Epithelial cell of proximal tubule (primary cell): ENCODE measurements at regions not wholly inside any gene's neighbourhood (a gene's known extent, or its start where the extent isn't known, plus 50 kb on each side); places are given as distances from the start of the nearest gene placed in this dataset.
A peak's percentile ranks its signal among the peaks of the same experiment; 100 is the strongest.

ENCODE experiments used
- DNase-seq: peaks from one replicate; pipeline ENCODE4 v3.0.0-alpha.2; 2011; ENCODE audit warnings: low read depth
- H3K4me3 ChIP-seq: 2 replicates; pipeline ENCODE4 v1.5.1; 2011; ENCODE audit warnings: low read depth, mild to moderate bottlenecking, low read length
- TF ChIP-seq, protein P1 (sequence below): conservative IDR thresholded peaks from 2 replicates; pipeline ENCODE4 v1.5.1; 2012; ENCODE audit warnings: low read depth, mild to moderate bottlenecking, low read length

DNA sequence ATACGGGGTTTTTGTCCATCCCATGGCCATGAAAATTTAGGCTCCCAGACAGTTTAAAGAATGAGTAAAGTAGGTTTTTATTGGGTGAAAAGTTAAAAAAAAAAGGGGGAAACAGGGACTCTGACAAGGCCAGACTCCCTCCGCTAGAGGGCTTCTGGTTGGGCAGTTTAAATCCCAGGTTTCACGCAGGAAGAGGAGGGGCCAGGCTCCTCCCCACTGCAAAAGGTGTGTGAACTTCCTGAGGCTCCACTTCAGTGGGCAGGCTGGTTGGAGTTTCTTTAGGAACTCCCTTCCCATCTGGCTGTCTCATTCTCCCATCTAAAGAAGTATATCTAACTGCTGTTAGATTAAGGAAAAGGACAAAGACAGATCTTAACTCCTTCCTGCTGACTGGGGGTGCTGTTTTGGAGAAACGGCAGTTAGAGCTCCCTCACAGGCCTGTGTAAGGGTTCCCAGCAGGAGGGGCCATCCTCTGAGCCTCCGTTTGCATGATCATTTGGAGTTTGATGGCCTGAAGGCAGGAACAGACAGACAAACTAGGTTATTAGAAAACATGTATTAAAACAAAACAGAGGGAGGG, 1160.7 kb downstream of the CNTNAP5 start:
- TF ChIP-seq, protein P1, sequence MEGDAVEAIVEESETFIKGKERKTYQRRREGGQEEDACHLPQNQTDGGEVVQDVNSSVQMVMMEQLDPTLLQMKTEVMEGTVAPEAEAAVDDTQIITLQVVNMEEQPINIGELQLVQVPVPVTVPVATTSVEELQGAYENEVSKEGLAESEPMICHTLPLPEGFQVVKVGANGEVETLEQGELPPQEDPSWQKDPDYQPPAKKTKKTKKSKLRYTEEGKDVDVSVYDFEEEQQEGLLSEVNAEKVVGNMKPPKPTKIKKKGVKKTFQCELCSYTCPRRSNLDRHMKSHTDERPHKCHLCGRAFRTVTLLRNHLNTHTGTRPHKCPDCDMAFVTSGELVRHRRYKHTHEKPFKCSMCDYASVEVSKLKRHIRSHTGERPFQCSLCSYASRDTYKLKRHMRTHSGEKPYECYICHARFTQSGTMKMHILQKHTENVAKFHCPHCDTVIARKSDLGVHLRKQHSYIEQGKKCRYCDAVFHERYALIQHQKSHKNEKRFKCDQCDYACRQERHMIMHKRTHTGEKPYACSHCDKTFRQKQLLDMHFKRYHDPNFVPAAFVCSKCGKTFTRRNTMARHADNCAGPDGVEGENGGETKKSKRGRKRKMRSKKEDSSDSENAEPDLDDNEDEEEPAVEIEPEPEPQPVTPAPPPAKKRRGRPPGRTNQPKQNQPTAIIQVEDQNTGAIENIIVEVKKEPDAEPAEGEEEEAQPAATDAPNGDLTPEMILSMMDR: no peak
- no peak for DNase-seq
- no peak overlapping the region for H3K4me3 ChIP-seq

DNA sequence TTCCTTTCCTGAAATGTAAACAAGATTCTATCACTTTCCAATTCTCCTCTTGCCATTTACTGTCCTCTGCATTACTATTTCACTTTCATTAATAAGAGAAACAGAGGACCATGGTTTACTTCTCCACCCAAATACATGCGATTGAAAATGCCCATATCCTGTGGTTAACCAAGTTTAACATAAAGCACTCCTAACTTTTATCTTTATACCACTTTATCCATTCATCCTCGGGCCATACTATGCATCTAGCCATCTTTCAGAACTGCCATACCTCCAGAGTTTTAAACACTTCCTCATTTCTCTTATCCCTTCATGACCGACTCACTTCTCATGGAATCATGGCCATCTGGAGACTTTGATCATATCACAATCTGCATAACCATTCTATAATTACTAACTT, 1182.3 kb downstream of the CNTNAP5 start:
- TF ChIP-seq, protein P1: no peak
- H3K4me3 ChIP-seq: no peak overlapping the region
- DNase-seq: no peak

DNA sequence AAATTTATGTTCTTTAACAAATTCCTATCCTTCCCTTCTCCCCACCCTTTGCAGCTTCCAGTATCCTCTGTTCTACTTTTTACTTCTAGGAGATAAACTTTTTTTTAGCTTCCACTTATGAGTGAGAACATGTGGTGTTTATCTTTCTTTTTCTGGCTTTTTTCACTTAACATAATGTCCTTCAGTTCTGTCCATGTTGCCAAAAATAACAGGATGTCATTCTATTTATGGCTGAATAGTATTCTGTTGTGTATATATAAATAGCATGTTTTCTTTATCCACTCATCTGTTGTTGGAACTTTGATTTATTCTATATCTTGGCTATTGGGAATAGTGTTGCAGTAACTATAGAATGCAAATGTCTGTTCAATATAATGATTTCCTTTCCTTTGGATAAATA, 1191.2 kb downstream of the CNTNAP5 start:
- no peak for DNase-seq
- TF ChIP-seq, protein P1: no peak
- no peak overlapping the region for H3K4me3 ChIP-seq

DNA sequence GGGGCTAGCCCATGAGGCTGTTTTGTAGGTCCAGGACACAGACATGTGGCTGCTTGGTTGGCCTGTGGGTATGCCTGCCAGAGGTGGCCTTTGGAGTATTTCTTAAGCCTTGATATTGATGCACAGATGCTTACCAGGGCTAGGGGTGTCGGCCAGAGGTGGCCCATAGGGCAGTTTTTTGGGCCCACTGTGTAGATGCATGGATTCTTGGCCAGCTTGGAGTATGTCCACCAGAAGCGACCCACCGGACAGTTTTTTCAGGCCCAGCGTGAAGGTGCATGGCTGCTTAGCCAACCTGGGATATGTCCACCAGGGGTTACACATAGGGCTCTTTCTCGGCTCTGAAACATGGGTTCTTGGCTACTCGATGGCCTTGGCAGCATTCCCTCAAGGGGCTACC, 1199.1 kb downstream of the CNTNAP5 start:
- no peak for DNase-seq
- TF ChIP-seq, protein P1: no peak

DNA sequence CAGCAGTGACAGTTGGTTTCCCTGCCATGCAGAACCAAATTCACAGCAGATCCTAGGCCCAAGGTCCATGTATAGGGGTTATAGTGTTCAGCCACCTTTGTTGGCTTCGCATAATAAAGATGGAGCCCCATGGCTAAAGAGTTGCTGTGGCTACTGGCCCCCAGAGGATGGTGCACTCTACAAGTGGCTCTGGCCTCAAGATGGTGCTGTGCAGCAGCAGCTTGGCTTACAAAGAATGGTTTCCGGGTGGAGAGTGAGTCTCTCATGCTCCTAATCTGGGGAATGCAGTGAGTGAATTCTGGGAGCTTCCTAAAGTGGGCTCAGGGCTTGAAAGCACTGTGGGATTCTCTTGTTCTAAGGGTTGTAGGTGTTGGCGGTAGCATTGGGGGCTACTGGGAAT, 1199.7 kb downstream of the CNTNAP5 start:
- TF ChIP-seq, protein P1: no peak
- no peak overlapping the region for H3K4me3 ChIP-seq

More for the DNA sequence above, 1199.1 kb downstream of the CNTNAP5 start:
- no peak overlapping the region for H3K4me3 ChIP-seq

DNA sequence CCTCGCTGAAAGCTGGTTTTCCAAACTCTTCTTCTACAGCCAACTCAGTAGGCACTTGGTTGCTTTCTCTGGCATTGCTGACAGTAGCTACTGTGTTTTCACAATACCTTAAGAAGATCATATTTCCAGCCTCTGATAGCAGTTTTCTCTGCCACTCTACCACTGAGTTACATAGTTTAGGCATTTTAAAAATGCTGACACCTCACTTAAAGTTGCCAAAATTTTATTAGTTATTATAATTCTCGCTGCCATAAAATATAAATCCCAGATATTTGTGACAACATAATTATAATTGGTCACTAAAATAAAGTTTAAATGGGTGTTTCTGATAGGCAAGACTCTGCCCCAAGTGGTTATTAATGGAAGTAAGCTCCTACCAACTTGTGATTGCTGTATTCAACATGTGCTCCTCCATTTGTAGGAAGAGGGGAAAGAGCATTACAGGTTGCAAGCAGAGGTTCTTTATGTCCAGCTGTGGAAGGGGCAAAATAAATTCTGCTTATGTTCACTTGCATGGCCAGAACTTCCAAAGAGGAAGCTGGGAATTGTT, 1202.8 kb downstream of the CNTNAP5 start:
- H3K4me3 ChIP-seq: no peak overlapping the region
- TF ChIP-seq, protein P1: peak; percentile 33
- no peak for DNase-seq

More for the DNA sequence above, 1199.7 kb downstream of the CNTNAP5 start:
- no peak for DNase-seq

DNA sequence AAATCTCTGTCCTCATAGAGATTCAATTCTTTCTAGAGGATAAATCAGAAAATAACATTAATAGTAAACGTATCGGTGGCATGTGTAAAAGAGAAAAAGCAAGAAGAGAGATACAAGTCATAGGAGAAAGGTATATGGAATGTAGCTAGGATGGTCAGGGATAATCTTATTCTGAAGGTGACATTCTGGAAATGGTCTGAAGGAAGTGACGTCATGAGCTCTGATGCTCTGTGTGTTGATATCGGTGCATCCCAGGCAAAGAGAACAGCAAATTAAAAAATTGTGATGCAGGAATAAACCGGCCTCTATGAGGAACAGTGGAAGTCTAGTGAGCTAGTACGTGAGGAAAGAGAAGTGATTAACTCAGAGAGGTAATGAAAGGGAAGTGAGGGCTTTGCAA, 1215.8 kb downstream of the CNTNAP5 start:
- TF ChIP-seq, protein P1: no peak
- DNase-seq: no peak
- no peak overlapping the region for H3K4me3 ChIP-seq
